Frontal cortex (tissue), 3 donors: ENCODE measurements at regions not wholly inside any gene's neighbourhood (a gene's known extent, or its start where the extent isn't known, plus 50 kb on each side); places are given as distances from the start of the nearest gene placed in this dataset.

Experiments
- DNase-seq, 2 donors: peaks; one replicate each; pipeline ENCODE4 v3.0.0; 2012; ENCODE audit warnings: low spot score in 2 of 2
- FAIRE-seq: peaks from 2 replicates; lab custom pipeline; 2012; peaks lifted over from hg19 to GRCh38; lab: Jason Lieb, UNC
- donor health status: control.
- donor health status: control.
- donor health status: control.

DNA sequence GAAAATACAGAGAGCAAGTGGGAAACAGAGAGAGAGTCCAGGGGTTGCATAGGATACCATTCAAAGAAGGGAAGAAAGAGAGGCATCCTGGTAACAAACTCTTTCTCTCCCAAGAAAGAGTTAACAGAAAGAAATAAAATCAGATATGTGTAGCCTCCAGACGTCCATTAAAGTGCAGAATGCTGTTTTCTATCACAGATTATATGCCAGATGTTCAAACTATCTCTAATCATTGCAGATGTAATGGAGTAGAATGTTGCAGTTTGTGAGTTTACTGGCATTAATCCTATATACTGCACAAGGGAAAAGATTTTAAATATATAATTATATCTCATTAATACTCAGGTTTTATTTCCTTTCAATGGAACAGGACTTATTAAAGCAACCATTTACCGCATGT lies 369.4 kb downstream of the ZNF536 start:
- FAIRE-seq (no peak), DNase-seq (no peak)

DNA sequence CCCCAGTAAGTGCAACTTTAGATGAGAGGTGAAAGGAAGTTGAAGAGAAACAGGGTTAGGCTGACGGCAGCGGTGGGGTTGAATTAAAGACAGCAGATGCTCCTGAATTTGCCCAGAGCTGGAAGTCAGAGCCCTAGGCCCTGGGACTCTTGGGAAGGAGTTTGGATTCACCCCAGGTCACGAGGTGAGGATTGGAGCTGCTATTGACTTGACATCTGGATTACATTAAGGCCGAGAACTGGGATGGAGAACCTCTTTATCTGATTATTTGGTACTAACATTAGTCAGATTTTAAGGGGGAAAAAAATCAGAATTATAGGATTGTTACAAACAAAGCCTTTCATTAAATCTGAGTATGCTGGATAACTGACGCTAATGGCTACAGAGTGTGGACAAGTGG lies 367.2 kb downstream of the ZNF536 start:
- DNase-seq, result no peak
- no peak for FAIRE-seq

GRCh38 chr19:30738047-30738446 lies 365.9 kb downstream of the ZNF536 start:
- DNase-seq, result no peak
- no peak for FAIRE-seq

DNA sequence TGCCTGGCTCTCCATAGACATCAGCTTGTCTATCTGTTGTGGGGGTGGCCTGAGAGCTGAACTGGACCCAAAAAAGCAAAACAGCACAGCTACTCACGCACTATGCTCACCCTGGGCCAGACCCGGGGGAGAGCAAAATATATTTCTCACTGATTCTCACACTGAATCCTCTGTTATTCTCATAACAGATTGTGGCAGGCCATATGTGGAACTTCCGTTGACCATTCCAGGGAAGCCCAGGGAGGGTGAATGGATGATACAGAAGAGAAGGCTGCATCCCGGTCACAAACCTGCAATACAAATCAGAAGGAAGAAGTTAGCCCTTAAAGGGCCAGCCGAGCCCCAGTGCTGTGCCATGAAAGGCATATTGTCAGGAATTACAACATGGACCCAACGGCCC lies 362.5 kb downstream of the ZNF536 start:
- FAIRE-seq (no peak), DNase-seq (no peak)

- peak in 1 of 2 donors; percentile 42 for DNase-seq
- FAIRE-seq, result no peak
Measured at GRCh38 chr19:30733826-30734550, 361.8 kb downstream of the ZNF536 start.

GRCh38 chr19:30731591-30731990 lies 359.4 kb downstream of the ZNF536 start:
- DNase-seq, result no peak
- FAIRE-seq, result no peak

- no peak for DNase-seq
- FAIRE-seq, result no peak
Measured at GRCh38 chr19:30729451-30729850, 357.3 kb downstream of the ZNF536 start.

- no peak for DNase-seq
- no peak for FAIRE-seq
Measured at GRCh38 chr19:30722761-30723160, 350.6 kb downstream of the ZNF536 start.

DNA sequence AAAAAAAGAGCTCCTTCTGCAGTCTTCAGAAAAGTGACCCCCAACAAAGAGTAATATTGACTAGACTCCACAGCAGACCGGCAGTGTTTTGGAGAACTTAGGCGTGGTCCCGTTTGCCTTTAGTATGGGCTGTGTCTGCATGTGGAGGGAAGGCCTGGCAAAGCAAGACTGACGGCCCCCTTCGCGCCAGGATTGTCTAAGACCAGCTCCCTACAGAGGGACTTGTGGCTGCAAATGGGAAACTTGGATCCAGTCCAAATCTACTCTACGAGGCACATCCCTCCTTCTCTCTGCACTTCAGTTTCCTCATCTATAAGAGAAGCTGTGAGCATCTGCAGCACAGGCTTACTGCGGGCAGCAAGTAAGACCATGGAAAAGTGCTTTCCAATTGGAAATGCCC lies 350.0 kb downstream of the ZNF536 start:
- DNase-seq, result no peak
- no peak for FAIRE-seq

GRCh38 chr19:30719999-30720345 lies 347.8 kb downstream of the ZNF536 start:
- DNase-seq (no peak), FAIRE-seq (no peak)

- no peak for FAIRE-seq
- DNase-seq, result peak; percentile 55 to 79
Measured at GRCh38 chr19:30719189-30719998, 347.2 kb downstream of the ZNF536 start.

DNA sequence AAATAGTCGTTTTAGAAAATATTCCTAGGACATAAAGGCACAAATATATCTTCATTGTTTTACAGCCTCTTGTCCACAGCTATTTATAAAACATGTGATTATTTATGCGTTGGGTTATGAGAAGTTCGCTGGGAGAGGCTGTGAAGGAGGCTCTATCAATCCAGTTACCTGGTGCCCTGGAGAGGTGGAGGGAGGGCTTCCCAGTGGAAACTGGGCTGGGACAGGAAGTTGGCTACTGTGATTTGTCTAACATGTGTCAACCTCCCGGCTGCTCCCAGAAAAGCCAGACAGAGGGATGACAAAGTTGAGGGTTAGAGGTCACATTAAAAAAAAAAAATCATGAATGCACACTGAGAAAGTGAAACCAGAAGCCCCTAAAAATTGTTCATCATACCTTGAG lies 346.5 kb downstream of the ZNF536 start:
- DNase-seq, result no peak
- no peak for FAIRE-seq

DNA sequence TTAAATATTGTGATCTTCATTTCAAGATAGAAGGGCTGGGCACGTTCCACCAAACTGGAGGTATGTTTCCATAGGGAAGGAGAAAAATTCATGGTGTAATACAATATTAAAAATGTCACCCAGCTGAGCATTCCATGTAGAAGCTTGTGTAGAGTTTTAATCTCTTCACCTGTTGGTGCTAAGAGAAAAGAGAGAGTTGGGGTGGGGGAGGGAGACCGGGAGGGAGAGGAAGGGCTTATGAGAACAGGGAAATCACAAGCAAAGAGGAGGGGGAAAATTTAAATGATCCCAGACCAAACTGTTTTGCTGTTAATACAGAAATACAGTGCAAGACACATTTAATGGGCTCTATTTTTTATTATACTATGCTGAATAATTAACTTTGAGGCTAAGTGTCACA lies 345.8 kb downstream of the ZNF536 start:
- FAIRE-seq, result no peak
- no peak for DNase-seq

DNA sequence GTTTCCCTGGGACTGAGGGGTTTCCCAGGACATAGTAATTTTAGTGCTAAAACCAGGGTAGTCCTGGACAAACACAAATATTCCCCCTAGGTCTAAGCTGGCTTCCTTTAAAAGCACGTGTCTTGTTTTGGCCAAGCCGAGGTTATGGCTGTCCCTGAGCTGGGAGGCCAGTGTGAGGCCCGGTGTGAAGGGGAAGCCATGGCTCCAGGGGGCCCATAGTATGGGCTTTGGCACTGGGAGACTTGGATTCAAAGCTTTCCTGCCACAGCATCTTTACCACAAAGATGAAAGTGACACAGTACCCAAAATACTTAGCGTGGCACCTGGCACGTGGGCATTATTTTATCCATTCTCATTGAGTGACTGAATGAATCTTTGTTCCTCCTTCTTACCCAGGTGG lies 345.2 kb downstream of the ZNF536 start:
- DNase-seq (no peak), FAIRE-seq (no peak)

DNA sequence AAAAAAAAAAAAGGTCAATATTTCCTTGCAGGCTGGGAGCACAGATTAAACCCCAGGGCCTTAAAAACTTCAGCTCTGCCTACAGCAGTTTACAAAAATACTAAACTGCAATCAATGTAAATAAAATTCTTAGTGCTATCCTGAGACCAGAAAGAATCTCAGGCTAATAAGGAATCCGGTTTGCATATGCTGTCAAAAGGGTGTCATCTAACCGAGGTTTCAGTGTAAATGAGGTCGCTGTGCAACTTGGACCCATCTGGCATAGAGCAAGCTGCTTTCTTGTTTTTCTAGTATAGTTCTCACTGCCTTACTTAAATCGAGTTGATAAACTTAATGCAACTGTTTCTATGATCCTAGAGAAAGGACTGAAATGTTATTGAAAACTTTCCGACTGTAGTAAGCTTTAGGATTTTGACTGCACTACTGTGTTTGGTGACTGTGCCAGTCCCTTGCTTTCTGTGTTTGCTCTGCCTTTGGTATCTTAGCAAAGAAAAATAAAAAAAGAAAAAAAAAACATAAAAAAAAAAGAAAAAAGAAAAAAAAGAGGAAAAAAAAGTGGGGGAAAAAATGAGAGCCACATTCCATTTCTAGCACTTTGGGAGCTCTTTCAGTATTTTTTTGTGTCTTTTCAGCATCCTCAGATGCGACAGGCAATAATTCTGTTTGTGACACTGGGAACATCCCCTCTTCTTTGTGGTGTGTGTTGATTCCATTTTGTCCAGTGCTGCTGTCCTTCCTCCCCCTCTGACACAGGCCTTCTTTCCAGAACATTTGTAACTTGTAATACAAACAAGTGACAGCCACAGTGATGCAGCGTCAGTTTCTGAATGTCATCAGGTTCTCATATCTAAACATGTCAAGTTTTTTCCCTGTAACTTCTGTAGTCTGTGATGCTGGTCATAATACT lies 340.5 kb downstream of the ZNF536 start:
- FAIRE-seq, result no peak

GRCh38 chr19:30711826-30712225 lies 339.6 kb downstream of the ZNF536 start:
- FAIRE-seq (no peak), DNase-seq (no peak)

More for the DNA sequence above, 340.5 kb downstream of the ZNF536 start:
- no peak for DNase-seq

GRCh38 chr19:30711296-30711695 lies 339.1 kb downstream of the ZNF536 start:
- no peak for FAIRE-seq
- no peak for DNase-seq

- DNase-seq, result no peak
- no peak for FAIRE-seq
Measured at GRCh38 chr19:30710721-30711120, 338.5 kb downstream of the ZNF536 start.

GRCh38 chr19:30708416-30709178 lies 336.4 kb downstream of the ZNF536 start:
- DNase-seq (no peak), FAIRE-seq (no peak)
